ENCODE measurements at regions not wholly inside any gene's neighbourhood (a gene's known extent, or its start where the extent isn't known, plus 50 kb on each side); places are given as distances from the start of the nearest gene placed in this dataset.

DNA sequence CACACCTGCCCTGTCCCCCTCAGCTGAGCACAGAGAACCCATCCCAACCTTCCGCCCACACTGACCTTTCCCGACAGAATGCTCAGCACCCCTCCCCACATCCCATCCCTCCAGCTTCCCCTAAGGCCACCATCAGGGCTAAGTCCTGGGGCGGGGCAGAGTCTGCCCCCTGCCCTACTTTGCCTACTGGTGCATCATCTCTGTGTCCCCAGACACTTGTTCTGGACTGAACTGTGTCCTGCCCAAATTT lies 109.8 kb downstream of the CTTN start:
- no peak for TF ChIP-seq EZH2 (IDR thresholded peaks at IDR 0.05; ENCODE audit: insufficient read depth, poor library complexity, severe bottlenecking)
- TF ChIP-seq EZH2phosphoT487 (IDR thresholded peaks at IDR 0.05; ENCODE audit: insufficient read depth, low read depth) = no peak

Data from GM23248 (cell line).